Endothelial cell of umbilical vein (primary cell): ENCODE measurements at regions not wholly inside any gene's neighbourhood (a gene's known extent, or its start where the extent isn't known, plus 50 kb on each side); places are given as distances from the start of the nearest gene placed in this dataset.

ENCODE experiments used
- BruUV-seq: library from RNA; stranded (reverse); fragments of 400-500 nt; replicated peaks from 2 replicates; lab custom pipeline; 2021; lab: Mats Ljungman, UMichigan
- CTCF ChIA-PET: fragments of 300-600, 350-600 bp; sonication (Branson Sonifier 250); formaldehyde crosslinking; loops from one replicate; lab custom pipeline; 2021; ENCODE audit warnings: antibody characterized with exemption, inconsistent platforms; lab: Charles Lee
- POLR2A ChIA-PET: fragments of 300-600, 350-600 bp; sonication (Branson Sonifier 250); formaldehyde crosslinking; loops from one replicate; lab custom pipeline; 2021; ENCODE audit warnings: antibody characterized with exemption, inconsistent platforms; lab: Charles Lee
- DNase-seq: peaks from one replicate; pipeline ENCODE4 v3.0.0-alpha.2; 2011; ENCODE audit warnings: low read depth, low spot score
- FAIRE-seq: peaks from 2 replicates; lab custom pipeline; 2011; peaks lifted over from hg19 to GRCh38; lab: Jason Lieb, UNC
- H2AFZ ChIP-seq: 2 replicates; pipeline ENCODE4 v1.6.0; 2012; ENCODE audit warnings: low read depth, low read length, control low read depth, inconsistent platforms
- H3K27ac ChIP-seq: 2 replicates; pipeline ENCODE4 v1.5.1; 2011; ENCODE audit warnings: low read depth, mild to moderate bottlenecking, control low read depth, low read length, moderate library complexity; ENCODE audit not compliant: insufficient read depth
- H3K27me3 ChIP-seq, 2 experiments: 2 replicates each; pipeline versions ENCODE4 v1.6.0 to v1.6.1; 2011; ENCODE audit warnings: low read length in 2 of 2, mixed read lengths in 1 of 2; ENCODE audit not compliant: control insufficient read depth in 2 of 2, insufficient read depth in 2 of 2
- H3K36me3 ChIP-seq, 2 experiments: 2 replicates in 1 of 2; 3 replicates in 1 of 2; pipeline ENCODE4 v1.5.1; 2011; ENCODE audit warnings: low read length in 2 of 2, mild to moderate bottlenecking in 1 of 2, moderate library complexity in 1 of 2; ENCODE audit not compliant: control insufficient read depth in 2 of 2, insufficient read depth in 2 of 2; ENCODE audit errors: extremely low read depth in 1 of 2
- H3K4me1 ChIP-seq: 3 replicates; pipeline ENCODE4 v1.5.1; 2011; ENCODE audit warnings: mild to moderate bottlenecking, low read length; ENCODE audit not compliant: control insufficient read depth, insufficient read depth; ENCODE audit errors: extremely low read depth
- H3K4me2 ChIP-seq: 2 replicates; pipeline ENCODE4 v1.6.1; 2011; ENCODE audit warnings: low read length, control low read depth, mixed read lengths; ENCODE audit not compliant: insufficient read depth
- H3K4me3 ChIP-seq, 3 experiments: fragments of 200-600 bp in 1 of 3; sonication (generic), shearing (Covaris generic) in 1 of 3; replicated peaks in 1 of 3; 2 replicates each; pipeline ENCODE4 v1.5.1; 2011 to 2016; ENCODE audit warnings: control low read depth in 3 of 3, low read length in 3 of 3, mild to moderate bottlenecking in 2 of 3, inconsistent platforms in 1 of 3, low read depth in 1 of 3, moderate library complexity in 1 of 3; ENCODE audit not compliant: insufficient read depth in 1 of 3
- H3K79me2 ChIP-seq: 2 replicates; pipeline ENCODE4 v1.6.0; 2012; ENCODE audit warnings: low read length, inconsistent platforms; ENCODE audit not compliant: control insufficient read depth, insufficient read depth
- H3K9ac ChIP-seq: replicated peaks from 2 replicates; pipeline ENCODE3; 2011; ENCODE audit warnings: low read length, control low read depth; ENCODE audit not compliant: insufficient read depth; ENCODE audit errors: extremely low read depth
- H3K9me1 ChIP-seq: replicated peaks from 3 replicates; pipeline ENCODE4 v1.6.0; 2011; ENCODE audit warnings: mild to moderate bottlenecking, low read length; ENCODE audit not compliant: control insufficient read depth, insufficient read depth; ENCODE audit errors: extremely low read depth
- H3K9me3 ChIP-seq: replicated peaks from 2 replicates; pipeline ENCODE4 v1.5.1; 2012; ENCODE audit warnings: low read length, inconsistent platforms; ENCODE audit not compliant: control insufficient read depth, insufficient read depth
- H4K20me1 ChIP-seq: replicated peaks from 2 replicates; pipeline ENCODE3; 2011; ENCODE audit warnings: mild to moderate bottlenecking, low read length; ENCODE audit not compliant: control insufficient read depth, insufficient read depth; ENCODE audit errors: extremely low read depth
- FOS ChIP-seq: IDR thresholded peaks from 2 replicates; pipeline ENCODE4 v1.6.1; 2011; ENCODE audit warnings: mild to moderate bottlenecking, low read length, moderate library complexity, borderline replicate concordance; ENCODE audit not compliant: insufficient read depth
- GATA2 ChIP-seq: IDR thresholded peaks from 2 replicates; pipeline ENCODE4 v1.7.0; 2011; ENCODE audit warnings: low read depth, mild to moderate bottlenecking, moderate library complexity, mixed read lengths, low read length; ENCODE audit not compliant: insufficient read length, insufficient read depth
- JUN ChIP-seq: IDR thresholded peaks from 2 replicates; pipeline ENCODE4 v1.6.1; 2011; ENCODE audit warnings: borderline replicate concordance, low read depth; ENCODE audit not compliant: insufficient read length, insufficient read depth
- POLR2A ChIP-seq: IDR thresholded peaks from 2 replicates; pipeline ENCODE4 v1.6.1; 2012; ENCODE audit warnings: low read depth, mild to moderate bottlenecking, control low read depth, low read length
- dilution Hi-C: fragments of 300-500 bp; cut with MboI; formaldehyde crosslinking; loops from one replicate; pipeline ENCODE4 v1.15.0; 2019; ENCODE audit warnings: low sequenced_read_pairs; ENCODE audit not compliant: extremely low pct_ligation_motif_present
- intact Hi-C: fragments of 100-400 bp; cut with micrococcal nuclease; formaldehyde crosslinking; loops from one replicate; pipeline ENCODE4 v1.10.0; 2022
- TF ChIP-seq, protein P1 (sequence below): IDR thresholded peaks from 2 replicates; pipeline ENCODE4 v1.6.1; 2011; ENCODE audit not compliant: insufficient read depth, insufficient read length

DNA sequence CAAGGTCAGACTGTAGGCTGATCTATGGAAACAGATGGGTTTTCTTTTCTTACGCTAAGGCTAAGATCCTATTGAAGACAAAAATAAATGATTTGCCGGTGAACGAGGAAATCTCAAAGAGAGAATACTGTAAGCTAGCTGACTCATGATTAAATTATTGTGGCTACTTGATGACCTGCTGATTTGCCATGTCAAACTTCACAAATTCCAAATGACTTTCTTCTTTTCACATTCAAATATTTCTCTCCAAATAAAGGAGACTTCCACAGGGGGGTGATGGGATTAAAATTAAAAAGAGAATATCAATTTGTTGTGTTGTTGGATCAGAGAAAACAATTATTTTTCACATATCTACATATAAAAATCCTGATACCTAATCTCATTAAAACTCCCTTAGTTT lies 860.6 kb upstream of the ZWINT start:
- no peaks in the 10 kb centered on the region for H3K4me1 ChIP-seq
- H2AFZ ChIP-seq, result no peak overlapping the region
- TF ChIP-seq JUN (no peak), FOS (no peak), POLR2A (no peak)
- TF ChIP-seq, protein P1, sequence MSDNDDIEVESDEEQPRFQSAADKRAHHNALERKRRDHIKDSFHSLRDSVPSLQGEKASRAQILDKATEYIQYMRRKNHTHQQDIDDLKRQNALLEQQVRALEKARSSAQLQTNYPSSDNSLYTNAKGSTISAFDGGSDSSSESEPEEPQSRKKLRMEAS, result no peak
- intact Hi-C loops, result no loop called here
- no peaks in the 10 kb centered on the region for H3K27me3 ChIP-seq
- H3K9me1 ChIP-seq, result no peaks in the 10 kb centered on the region
- H3K9me3 ChIP-seq, result peaks cover 3% of the 10 kb centered on the region
- no peak overlapping the region for H3K27ac ChIP-seq
- H3K79me2 ChIP-seq, result no peaks in the 10 kb centered on the region
- no peak for FAIRE-seq
- ChIA-PET POLR2A (no interaction called here), CTCF (no interaction called here)
- BruUV-seq, result no TSS peak
- dilution Hi-C loops, result no loop called here
- no peak overlapping the region for H3K9ac ChIP-seq
- no peak overlapping the region for H3K4me3 ChIP-seq
- H4K20me1 ChIP-seq, result no peaks in the 10 kb centered on the region
- no peak for DNase-seq
- H3K4me2 ChIP-seq, result no peak overlapping the region
- H3K36me3 ChIP-seq, result no peaks in the 10 kb centered on the region

DNA sequence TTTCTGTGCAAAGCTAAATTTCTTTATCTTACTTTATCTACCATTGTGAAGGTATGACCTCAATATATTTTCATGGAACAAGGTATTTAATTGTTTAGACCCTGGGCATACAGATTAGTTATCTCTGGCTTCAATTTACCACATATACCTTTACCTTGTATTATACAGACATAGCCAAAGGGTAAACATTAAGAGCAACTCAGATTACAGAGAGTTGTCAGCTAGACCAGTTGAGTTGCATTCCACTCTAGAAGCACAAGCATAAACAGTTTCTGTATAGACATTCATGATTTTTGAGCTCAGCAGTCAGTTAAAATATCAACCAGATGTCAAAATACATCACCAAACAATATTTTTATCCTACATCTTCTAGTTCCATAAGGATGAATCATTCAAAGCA lies 857.3 kb upstream of the ZWINT start:
- TF ChIP-seq GATA2 (no peak), JUN (no peak)
- no peaks in the 10 kb centered on the region for H3K27me3 ChIP-seq
- CTCF ChIA-PET, result interaction anchor here (0.5 kb wide), 1 partner anchor 114 kb away, joined by 4 read pairs; no protein-coding TSS in a partner anchor
- no peaks in the 10 kb centered on the region for H3K4me1 ChIP-seq
- no peak overlapping the region for H3K4me2 ChIP-seq
- peaks cover 6% of the 10 kb centered on the region for H3K9me3 ChIP-seq
- no peak overlapping the region for H2AFZ ChIP-seq
- dilution Hi-C loops, result no loop called here
- H3K9ac ChIP-seq, result no peak overlapping the region
- FAIRE-seq (no peak), DNase-seq (no peak)
- intact Hi-C loops, result no loop called here
- POLR2A ChIA-PET, result no interaction called here
- H3K9me1 ChIP-seq, result no peaks in the 10 kb centered on the region
- no peak overlapping the region for H3K4me3 ChIP-seq
- BruUV-seq, result no TSS peak
- H3K36me3 ChIP-seq, result no peaks in the 10 kb centered on the region
- no peaks in the 10 kb centered on the region for H4K20me1 ChIP-seq
- no peak overlapping the region for H3K27ac ChIP-seq
- no peaks in the 10 kb centered on the region for H3K79me2 ChIP-seq
